GM08714 (cell line): ENCODE measurements at regions not wholly inside any gene's neighbourhood (a gene's known extent, or its start where the extent isn't known, plus 50 kb on each side); places are given as distances from the start of the nearest gene placed in this dataset.
"Not testable (repeated sequence)": the region's sequence is repeated elsewhere in the genome, so short reads cannot be mapped to it uniquely, and the experiment has no call there.

Source experiments
- H3K4me3 ChIP-seq: fragments of 200-500 bp; sonication (Bioruptor generic); 2 replicates; pipeline ENCODE4 v1.5.1; 2014; ENCODE audit warnings: mild to moderate bottlenecking, low read length, inconsistent platforms
- ZNF274 ChIP-seq: IDR thresholded peaks from 2 replicates; pipeline ENCODE4 v1.6.1; 2012; ENCODE audit warnings: mild to moderate bottlenecking, low read depth, low read length

DNA sequence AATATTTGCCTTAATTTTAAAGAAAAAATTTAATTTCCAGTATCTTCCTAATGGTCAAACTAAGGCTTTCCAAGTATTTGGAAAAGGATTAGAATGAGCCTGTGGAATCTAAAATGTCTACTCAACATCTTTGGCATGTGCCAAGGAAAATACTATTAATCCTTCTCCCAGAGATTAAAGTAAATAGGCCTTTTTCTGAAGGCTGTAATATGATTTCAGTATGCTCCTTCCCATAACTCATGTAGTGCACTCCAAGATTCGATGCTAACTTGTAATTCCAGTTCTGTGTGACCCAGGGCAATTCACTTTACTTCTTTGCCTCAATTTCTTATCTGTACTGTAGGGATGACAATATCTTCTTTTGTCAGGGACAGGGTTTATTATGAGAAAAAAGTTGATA is 196.9 kb downstream of the ZIC5 start:
- no peak for TF ChIP-seq ZNF274
- H3K4me3 ChIP-seq = no peak overlapping the region

GRCh38 chr13:99768986-99769385 is 202.6 kb downstream of the ZIC5 start:
- TF ChIP-seq ZNF274 = no peak
- H3K4me3 ChIP-seq = no peak overlapping the region

DNA sequence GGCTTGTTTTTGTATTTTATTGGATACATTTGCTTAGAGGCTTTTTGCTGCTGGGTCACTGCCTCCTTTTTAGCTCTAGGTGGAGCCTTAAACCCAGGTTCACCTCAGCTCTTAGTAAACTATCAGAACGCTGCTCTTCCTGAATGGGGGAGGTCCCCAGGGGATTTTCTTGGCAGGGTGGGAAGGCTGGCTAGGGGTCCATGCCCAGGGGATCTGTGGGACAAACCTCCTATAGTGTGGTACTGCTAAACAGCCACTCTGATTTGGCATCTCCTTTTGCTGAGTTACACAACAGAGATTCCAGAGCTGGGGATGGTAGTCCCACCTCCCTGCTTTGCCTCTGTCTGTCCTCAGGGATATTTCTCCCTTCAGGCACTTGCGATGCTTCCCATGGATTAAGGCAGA is 204.9 kb downstream of the ZIC5 start:
- H3K4me3 ChIP-seq = no peak overlapping the region
- no peak for TF ChIP-seq ZNF274

GRCh38 chr13:99765869-99766268 is 205.7 kb downstream of the ZIC5 start:
- TF ChIP-seq ZNF274 = no peak
- H3K4me3 ChIP-seq = no peak overlapping the region

- H3K4me3 ChIP-seq = no peak overlapping the region
- no peak for TF ChIP-seq ZNF274
These were observed 211.1 kb downstream of the ZIC5 start for GRCh38 chr13:99760456-99760855.

GRCh38 chr13:99759163-99759552 is 212.4 kb downstream of the ZIC5 start:
- no peak for TF ChIP-seq ZNF274
- no peak overlapping the region for H3K4me3 ChIP-seq

- no peak overlapping the region for H3K4me3 ChIP-seq
- no peak for TF ChIP-seq ZNF274
These were observed 213.0 kb downstream of the ZIC5 start for GRCh38 chr13:99758460-99759162.

GRCh38 chr13:99757756-99758459 is 213.7 kb downstream of the ZIC5 start:
- no peak overlapping the region for H3K4me3 ChIP-seq
- no peak for TF ChIP-seq ZNF274

DNA sequence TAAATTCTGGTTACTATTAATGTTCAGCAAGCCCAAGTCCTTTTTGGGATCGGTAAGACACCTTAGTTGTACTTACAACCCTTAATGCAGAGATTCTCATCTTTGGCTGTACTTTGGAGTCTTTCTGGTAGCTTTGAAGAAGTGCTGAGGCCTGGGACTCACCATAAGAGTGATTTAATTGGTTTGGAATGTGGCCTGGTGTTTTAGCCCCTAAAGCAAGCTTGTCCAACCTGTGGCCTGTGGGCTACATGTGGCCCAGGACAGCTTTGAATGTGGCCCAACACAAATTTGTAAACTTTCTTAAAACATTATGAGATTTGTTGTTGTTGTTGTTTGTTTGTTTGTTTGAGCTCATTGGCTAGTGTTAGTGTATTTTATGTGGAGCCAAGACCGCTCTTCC is 215.3 kb downstream of the ZIC5 start:
- TF ChIP-seq ZNF274 = no peak
- H3K4me3 ChIP-seq = no peak overlapping the region

- H3K4me3 ChIP-seq = not testable (repeated sequence)
These were observed 216.8 kb downstream of the ZIC5 start for GRCh38 chr13:99754750-99755149.

GRCh38 chr13:99752373-99752772 is 219.2 kb downstream of the ZIC5 start:
- no peak for TF ChIP-seq ZNF274
- no peak overlapping the region for H3K4me3 ChIP-seq

- TF ChIP-seq ZNF274 = no peak
- H3K4me3 ChIP-seq = no peak overlapping the region
These were observed 219.9 kb downstream of the ZIC5 start for GRCh38 chr13:99751517-99752199.

DNA sequence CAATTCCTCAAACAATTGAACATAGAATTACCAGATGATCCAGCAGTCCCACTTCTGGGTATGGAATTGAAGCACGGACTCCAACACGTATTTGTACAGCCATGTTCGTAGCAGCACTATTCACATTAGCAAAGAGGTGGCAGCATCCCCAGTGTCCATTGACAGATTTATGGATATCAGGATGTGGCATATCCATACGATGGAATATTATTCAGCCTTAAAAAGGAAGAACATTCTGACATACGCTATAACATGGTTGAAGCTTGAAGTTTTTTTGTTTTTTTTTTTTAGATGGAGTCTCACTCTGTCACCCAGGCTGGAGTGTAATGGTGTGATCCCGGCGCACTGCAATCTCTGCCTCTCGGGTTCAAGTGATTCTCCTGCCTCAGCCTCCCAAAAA is 220.6 kb downstream of the ZIC5 start:
- TF ChIP-seq ZNF274 = no peak

DNA sequence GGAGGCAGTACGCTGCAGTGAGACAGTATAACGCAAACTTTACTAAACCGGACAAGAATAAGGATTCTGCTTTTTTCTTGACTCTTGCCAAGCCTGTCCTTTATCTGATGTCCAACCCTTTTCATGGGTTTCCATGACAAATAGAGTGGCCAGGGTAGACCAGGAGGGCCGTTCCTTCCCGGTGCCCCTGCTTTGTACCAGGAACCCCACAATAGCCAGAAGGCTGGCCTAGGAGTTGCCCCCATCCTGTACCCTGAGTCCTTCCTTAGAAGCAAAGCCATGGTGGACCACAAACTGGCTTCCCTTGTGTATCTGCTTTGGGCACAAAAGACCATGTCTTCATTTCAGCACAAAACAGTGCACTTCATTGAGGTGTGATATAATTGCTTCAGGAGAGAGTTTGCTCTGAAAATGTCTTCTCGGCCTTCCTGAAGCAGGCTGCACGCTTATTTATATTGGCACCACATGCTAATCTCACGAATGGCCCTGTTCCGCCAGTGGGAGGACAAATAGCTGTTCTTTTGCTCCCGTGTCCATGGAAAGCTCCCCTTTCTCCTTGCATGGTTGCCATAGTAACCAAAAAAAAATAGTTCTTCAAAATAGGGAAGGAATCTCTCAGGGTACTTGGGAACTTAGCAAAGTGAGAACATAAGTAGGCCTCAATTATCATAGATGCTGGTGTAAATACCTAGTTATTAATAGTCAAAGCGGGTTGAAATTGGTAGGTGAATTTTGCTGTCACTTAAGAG is 222.1 kb downstream of the ZIC5 start:
- no peak for TF ChIP-seq ZNF274
- no peak overlapping the region for H3K4me3 ChIP-seq

More for the DNA sequence above, 220.6 kb downstream of the ZIC5 start:
- H3K4me3 ChIP-seq = no peak overlapping the region

DNA sequence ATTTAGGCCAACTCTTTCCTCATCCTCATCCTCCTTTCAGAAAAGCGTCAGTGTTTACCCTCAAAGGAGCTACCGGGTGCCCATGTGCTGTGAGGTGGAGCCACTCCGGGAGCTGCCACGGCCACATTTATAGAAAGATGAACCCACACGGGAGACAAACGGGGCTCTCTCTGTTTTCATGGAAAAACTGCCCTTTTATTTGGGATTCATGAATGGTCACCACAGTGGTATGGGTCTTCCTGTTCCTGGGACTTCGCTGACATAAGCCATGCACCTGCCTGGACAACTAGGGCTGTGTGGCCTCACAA is 224.2 kb downstream of the ZIC5 start:
- TF ChIP-seq ZNF274 = no peak
- H3K4me3 ChIP-seq = no peak overlapping the region
